Ammon's horn (tissue), 1 donor: ENCODE measurements at regions not wholly inside any gene's neighbourhood (a gene's known extent, or its start where the extent isn't known, plus 50 kb on each side); places are given as distances from the start of the nearest gene placed in this dataset.
A peak's percentile ranks its signal among the peaks of the same experiment; 100 is the strongest.

Experiments used
- DNase-seq: peaks from one replicate; pipeline ENCODE4 v3.0.0-alpha.2; 2016; ENCODE audit warnings: low spot score

DNA sequence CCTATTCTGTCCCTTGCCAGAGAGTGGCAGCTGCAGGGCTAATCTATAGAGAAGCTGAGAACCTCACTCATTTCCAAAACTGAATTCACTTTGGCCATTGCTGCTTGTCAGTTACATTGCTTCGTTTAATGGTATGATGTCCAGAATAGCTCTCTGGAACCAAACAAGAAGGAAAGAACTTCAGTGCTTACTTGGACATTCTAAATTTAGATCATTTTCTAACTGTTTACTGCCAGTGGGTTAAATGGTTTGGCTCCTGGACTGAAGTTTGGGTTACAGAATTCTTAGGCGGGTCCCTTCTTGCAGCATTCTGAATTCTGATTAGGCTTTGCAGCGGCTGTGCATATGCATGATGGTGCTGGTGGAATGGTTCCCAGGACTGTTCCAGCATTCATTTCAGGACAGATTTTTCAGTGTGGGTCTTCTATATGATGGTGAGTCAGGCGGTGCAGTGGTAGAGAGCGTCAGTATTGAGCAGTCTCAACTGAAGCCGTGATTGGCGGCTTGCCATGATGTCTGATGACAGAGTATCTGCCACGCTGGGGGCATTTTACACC, 148.7 kb downstream of the DYRK2 start:
- peak; percentile 7 for DNase-seq

GRCh38 chr12:67797753-67798152, 149.2 kb downstream of the DYRK2 start:
- DNase-seq, result no peak

DNA sequence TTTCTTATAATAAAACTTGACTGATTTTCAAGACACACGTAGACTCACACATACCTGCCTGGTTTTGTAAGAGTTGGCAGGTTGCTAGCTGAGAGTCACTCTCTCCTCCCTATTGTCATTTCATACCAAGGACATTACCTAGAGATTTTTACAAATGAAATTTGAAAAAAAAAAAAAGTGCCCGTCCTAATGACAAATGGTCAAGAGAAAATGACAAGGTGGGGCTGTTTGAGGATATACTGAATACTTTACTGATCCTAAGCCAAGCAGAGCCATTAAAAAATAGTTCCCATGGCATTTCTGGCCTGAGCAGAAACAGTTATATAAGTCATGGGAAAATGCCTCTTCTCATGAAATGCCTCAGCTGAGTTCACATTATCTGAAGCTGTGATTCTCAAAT, 150.2 kb downstream of the DYRK2 start:
- no peak for DNase-seq

- no peak for DNase-seq
Observed at GRCh38 chr12:67802731-67803130, 154.2 kb downstream of the DYRK2 start.

- DNase-seq, result no peak
Observed at GRCh38 chr12:67803278-67803993, 154.9 kb downstream of the DYRK2 start.

DNA sequence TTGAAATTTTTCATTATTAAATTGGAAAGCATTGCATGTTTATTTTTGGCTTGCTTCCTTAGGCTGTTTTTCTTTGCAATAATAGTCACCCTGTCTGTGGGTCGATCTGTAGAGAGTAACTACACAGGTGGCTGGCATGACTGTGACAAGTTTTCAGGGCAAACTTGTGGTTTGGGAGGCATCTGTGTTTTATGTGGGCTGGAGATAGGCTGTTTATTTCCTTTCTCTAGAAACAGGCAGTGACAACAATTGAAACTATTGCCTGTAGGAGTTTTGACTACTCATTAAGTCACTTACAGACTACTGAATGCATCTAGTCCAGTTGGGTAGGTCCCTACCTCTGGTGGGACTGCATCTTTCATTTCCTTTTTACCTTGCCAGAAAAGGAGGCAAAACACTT, 155.6 kb downstream of the DYRK2 start:
- DNase-seq, result no peak

GRCh38 chr12:67807814-67808213, 159.3 kb downstream of the DYRK2 start:
- no peak for DNase-seq

- DNase-seq, result no peak
Observed at GRCh38 chr12:67810166-67810565, 161.6 kb downstream of the DYRK2 start.

GRCh38 chr12:67811437-67812361, 163.2 kb downstream of the DYRK2 start:
- DNase-seq, result no peak

- no peak for DNase-seq
Observed at GRCh38 chr12:67813456-67813904, 164.9 kb downstream of the DYRK2 start.

DNA sequence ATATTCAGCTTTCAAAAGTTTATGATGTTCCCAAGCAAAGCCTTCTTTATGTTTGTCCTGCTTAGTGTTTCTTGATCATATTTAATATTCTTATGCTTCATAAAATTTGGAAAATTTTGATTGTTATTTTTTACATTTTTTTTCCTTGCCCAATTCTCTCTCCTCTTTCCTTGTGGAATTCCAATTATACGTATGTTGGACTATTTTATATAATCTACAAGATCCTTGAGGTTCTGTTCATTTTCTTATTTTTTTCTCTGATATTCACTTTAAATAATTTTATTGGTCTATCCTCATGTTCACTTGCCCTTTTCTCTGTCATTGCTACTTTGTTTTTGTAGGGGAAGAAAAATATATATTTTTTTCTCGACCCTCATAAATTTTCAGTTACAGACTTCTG, 167.7 kb downstream of the DYRK2 start:
- DNase-seq, result no peak

DNA sequence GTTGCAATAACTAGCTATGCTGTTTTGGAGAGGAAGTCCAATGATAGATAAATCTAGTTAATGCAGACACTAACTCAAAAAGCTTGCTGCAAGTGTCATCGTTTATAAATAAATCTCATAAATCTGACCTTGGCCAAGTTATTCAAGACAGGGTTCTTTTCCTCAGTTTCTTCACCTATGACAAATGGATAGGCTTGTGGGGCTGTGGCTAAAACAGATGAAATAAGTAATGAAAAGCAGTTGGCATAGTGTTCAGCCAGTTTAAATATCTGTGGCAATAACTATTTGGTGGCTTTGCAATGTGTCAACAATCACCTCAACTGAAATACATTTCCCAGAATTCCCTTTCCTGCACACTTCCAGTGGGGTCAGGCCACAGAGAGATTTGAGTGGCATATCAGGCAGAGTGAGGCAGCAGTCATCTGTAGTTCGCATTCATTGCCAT, 169.9 kb downstream of the DYRK2 start:
- DNase-seq, result no peak

DNA sequence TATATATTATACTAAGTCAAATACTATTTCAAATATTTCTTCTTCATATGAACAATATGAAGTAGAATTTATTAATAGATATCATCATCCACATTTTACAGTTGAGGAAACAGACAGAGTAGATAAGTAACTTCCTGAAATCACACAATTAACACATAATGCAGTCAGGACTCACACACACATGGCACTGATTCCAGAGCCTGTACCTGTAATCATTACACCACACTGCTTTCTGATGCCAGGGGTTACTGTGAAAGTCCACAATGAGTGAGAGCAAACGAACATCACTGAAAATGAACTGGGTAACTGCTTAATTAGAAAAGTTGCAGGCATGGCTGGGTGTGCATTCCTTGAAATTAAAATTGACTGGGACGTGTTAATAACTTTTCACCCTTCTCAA, 169.3 kb upstream of the IFNG-AS1 start:
- no peak for DNase-seq

GRCh38 chr12:67820694-67821093, 168.6 kb upstream of the IFNG-AS1 start:
- DNase-seq, result no peak

GRCh38 chr12:67822826-67823225, 166.4 kb upstream of the IFNG-AS1 start:
- no peak for DNase-seq

DNA sequence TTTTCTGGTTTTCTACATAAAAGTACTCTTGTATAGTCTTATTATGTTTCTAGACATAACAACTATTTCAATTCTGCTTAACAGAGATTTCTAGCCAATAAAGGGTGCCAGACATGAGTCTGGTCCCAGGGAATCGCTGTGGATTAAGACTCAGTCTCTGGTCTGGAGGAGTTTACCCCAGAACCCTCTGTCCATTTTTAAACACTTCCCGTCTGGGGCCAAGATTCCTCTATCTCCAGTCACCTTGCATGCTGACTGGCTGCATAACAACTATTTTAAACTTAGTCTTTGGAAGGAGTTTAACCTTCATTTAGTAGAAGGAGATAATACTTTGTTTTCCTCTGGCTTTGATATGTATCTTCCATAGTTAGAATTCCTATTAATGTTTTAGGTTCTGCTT, 163.1 kb upstream of the IFNG-AS1 start:
- no peak for DNase-seq

DNA sequence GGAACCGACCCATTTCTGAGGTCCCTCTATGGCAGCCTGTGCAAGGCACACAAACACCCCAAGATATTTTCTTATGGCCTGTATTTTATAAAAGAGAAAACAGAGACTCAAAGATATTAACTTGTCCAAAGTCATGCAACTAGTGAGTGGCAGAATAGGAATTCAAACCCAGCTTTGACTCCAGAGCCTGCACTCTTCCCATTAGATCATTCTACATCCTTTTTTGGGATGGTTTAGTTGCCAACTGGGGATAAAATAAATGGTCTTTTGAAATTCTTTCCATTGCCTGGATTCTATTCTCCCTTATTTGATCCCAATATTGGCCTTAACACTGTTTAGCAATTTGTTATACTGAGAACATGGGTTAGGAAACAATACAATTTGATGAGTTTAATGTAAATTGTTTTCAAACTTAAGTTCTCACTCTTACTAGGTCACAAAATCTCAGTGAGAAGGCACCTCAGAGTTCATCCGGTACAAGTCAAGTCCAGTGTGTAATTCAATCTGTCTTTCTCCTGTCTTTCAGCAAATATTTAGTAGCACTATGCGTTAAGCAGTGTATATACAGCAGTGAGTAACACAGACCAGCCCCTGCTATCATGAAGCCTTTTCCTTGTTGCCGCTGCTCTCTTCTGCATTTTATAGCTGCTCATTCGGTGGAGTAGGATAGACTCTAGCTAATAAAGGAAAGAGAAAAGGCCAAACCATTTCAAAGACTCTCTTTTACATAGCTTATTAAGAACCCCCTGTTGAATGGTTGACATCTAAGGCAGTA, 162.1 kb upstream of the IFNG-AS1 start:
- no peak for DNase-seq

- peak; percentile 21 for DNase-seq
Observed at GRCh38 chr12:67827820-67828383, 161.3 kb upstream of the IFNG-AS1 start.

GRCh38 chr12:67829896-67830295, 159.4 kb upstream of the IFNG-AS1 start:
- DNase-seq, result no peak

- no peak for DNase-seq
Observed at GRCh38 chr12:67832155-67832554, 157.1 kb upstream of the IFNG-AS1 start.

DNA sequence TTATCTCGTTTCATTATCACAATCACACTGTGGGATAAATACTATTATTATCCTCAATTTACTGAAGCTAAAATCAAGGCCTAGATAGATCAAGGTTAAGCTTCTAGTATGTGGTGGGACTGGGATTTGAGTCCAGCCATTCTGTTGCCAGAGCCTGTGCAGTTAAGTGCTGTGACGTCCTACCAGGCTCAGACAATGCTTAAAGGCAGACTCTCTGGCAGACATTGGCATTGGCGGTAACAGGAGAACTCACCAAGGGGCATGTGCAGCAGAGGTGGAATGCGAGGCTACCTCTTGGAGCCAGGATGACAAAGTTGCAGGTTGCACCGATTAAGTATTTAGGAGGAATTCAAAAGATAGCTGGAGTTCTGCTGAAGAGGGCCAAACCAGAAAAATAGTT, 155.6 kb upstream of the IFNG-AS1 start:
- no peak for DNase-seq

- no peak for DNase-seq
Observed at GRCh38 chr12:67837876-67838275, 151.4 kb upstream of the IFNG-AS1 start.
